Right lobe of liver (tissue), 6 donors: ENCODE measurements at regions not wholly inside any gene's neighbourhood (a gene's known extent, or its start where the extent isn't known, plus 50 kb on each side); places are given as distances from the start of the nearest gene placed in this dataset.

Source experiments
- ATAC-seq, 4 donors: fragments of 200-7000 bp; cut with Tn5 transposase; one replicate each; pipeline ENCODE4 v1.9.1; 2020; ENCODE audit warnings: mild to moderate bottlenecking in 4 of 4, moderate library complexity in 4 of 4
- DNase-seq, 3 donors: peaks; one replicate each; pipeline ENCODE4 v3.0.0-alpha.2; 2020
- H3K27ac ChIP-seq, 3 donors: fragments of 200-600 bp; one replicate each; pipeline ENCODE4 v1.8.0; 2022
- H3K27me3 ChIP-seq, 2 donors: fragments of 200-600 bp; one replicate each; pipeline ENCODE4 v1.8.0; 2022
- H3K36me3 ChIP-seq, 4 donors: fragments of 200-600 bp; sonication (generic) in 1 of 4; one replicate each; pipeline versions ENCODE4 v1.5.1 to v1.8.0; 2017 to 2022; ENCODE audit warnings: control low read depth in 1 of 4
- H3K4me1 ChIP-seq, 4 donors: fragments of 200-600 bp; sonication (generic) in 1 of 4; one replicate each; pipeline versions ENCODE4 v1.5.1 to v1.8.0; 2017 to 2022; ENCODE audit warnings: control low read depth in 1 of 4
- H3K4me3 ChIP-seq, 3 donors: fragments of 200-600 bp; one replicate each; pipeline ENCODE4 v1.8.0; 2022
- H3K9me3 ChIP-seq, 4 donors: fragments of 200-600 bp; sonication (generic) in 1 of 4; one replicate each; pipeline versions ENCODE4 v1.5.1 to v1.8.0; 2017 to 2022; ENCODE audit warnings: control low read depth in 1 of 4
- CTCF ChIP-seq, 4 donors: fragments of 200-600 bp in 3 of 4; fragments of 450-650 bp in 1 of 4; IDR thresholded peaks; one replicate each; pipeline versions ENCODE4 v1.5.1 to v1.8.0; 2016 to 2022; ENCODE audit warnings: antibody characterized with exemption in 4 of 4, mild to moderate bottlenecking in 2 of 4
- POLR2A ChIP-seq: fragments of 450-650 bp; IDR thresholded peaks from one replicate; pipeline ENCODE4 v1.6.1; 2017; ENCODE audit warnings: antibody characterized with exemption, mild to moderate bottlenecking
- WGBS: methylation state at CpG from one replicate; pipeline ENCODE4 v1.1.6; 2018; ENCODE audit warnings: low coverage, low lambda C conversion rate; ENCODE audit not compliant: insufficient coverage; ENCODE audit errors: missing lambda C conversion rate; 5-methylcytosine and 5-hydroxymethylcytosine counted together
- intact Hi-C, 2 donors: fragments of 100-400 bp; cut with DNase I; formaldehyde crosslinking; loops; one replicate each; pipeline versions ENCODE4 v1.11.2 to v1.14.1; 2022
- donor health status: DM: no; HTN: yes; CAD: no.
- donor health status: DM: no; HTN: no; CAD: no.
- donor health status: DM: no; HTN: no; CAD: no.
- donor health status: DM: no; HTN: yes; CAD: no.
- donor health status: DM: no; HTN: yes; CAD: no.

DNA sequence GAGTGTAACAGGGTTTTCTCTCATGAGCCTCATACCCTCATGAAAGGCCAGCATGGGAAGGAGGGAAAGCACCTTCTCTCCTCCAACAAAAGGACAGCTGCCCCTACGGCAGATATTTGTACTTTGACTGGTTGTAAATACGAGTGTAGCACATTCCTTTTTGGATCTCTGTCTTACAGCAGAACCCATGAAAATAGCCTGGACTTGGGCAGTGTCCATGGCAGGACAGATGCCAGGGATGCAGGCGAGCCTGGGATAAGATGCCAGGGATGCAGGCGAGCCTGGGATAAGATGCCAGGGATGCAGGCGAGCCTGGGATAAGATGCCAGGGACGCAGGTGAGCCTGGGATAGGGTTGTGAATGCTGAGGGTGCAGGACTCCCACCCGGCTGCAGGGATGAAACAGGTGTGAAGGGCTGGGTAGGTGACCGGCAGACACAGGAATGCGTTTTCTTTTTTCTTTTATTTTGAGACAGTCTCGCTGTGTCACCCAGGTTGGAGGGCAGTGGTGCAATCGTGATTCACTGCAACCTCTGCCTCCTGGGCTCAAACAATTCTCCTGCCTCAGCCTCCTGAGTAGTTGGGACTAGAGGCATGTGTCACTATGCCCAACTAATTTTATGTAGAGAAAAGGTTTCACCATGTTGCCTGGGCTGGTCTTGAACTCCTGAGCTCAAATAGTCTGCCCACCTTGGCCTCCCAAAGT, 120.0 kb downstream of the BEGAIN start:
- 74% methylated on average over 6 of the region's 11 CpGs for WGBS
- ATAC-seq (no peak), DNase-seq (no peak)
- TF ChIP-seq CTCF (IDR thresholded peaks at IDR 0.05): no peak
- TF ChIP-seq POLR2A: no peak
- Histone ChIP-seq H3K36me3 (no peaks in the 10 kb centered on the region), H3K4me1 (no peaks in the 10 kb centered on the region), H3K4me3 (no peak overlapping the region), H3K9me3 (no peaks in the 10 kb centered on the region), H3K27me3 (no peaks in the 10 kb centered on the region), H3K27ac (no peak overlapping the region)
- intact Hi-C loops: no loop called here

DNA sequence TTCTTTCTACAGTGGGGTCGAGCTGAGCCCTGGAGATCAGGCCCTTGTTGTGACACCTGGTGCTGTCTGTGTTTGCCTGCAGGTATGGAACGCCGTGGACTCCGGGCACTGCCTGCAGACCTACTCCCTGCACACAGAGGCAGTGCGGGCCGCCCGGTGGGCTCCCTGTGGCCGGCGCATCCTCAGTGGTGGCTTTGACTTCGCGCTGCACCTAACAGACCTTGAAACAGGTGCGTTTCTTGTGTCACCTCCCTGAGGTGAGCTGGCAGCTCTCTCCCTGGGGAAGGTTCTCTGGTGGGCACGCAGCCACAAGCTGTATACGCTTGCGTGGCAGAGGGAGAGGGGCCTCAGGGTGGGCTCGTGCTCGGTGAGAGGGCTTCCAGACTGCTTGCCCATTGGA, 119.3 kb downstream of the BEGAIN start:
- ATAC-seq (no peak), DNase-seq (no peak)
- intact Hi-C loops: no loop called here
- Histone ChIP-seq H3K4me1 (no peaks in the 10 kb centered on the region), H3K27me3 (no peaks in the 10 kb centered on the region), H3K9me3 (no peaks in the 10 kb centered on the region), H3K27ac (no peak overlapping the region), H3K36me3 (no peaks in the 10 kb centered on the region), H3K4me3 (no peak overlapping the region)
- 86% methylated on average over 6 of the region's 17 CpGs for WGBS
- no peak for TF ChIP-seq CTCF (IDR thresholded peaks at IDR 0.05)
- no peak for TF ChIP-seq POLR2A

DNA sequence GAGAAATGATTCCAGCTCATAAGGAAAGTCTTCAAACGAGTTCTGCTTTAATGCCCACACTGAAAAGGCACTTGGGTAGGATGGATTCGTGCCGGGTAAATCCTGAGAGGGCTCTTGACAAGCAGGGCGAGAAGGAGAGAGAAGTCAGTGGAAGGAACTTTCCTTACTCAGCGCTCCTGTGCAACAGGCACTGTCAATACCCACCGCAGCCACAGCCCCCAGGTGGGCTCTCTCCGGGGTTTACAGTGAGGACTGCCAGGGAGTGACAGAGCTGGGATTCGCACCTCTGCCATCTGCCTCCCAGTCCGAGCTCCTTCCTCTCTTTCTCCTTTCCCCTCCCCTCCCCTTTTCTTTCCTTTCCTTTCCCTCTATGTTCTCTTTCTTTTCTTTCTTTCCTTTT, 118.7 kb downstream of the BEGAIN start:
- H3K9me3 ChIP-seq: no peaks in the 10 kb centered on the region
- no peak for DNase-seq
- no peak for ATAC-seq
- H3K4me3 ChIP-seq: no peak overlapping the region
- H3K27me3 ChIP-seq: no peaks in the 10 kb centered on the region
- no peak overlapping the region for H3K27ac ChIP-seq
- intact Hi-C loops: no loop called here
- 79% methylated on average over 8 of the region's 9 CpGs for WGBS
- no peaks in the 10 kb centered on the region for H3K36me3 ChIP-seq
- H3K4me1 ChIP-seq: no peaks in the 10 kb centered on the region
- no peak for TF ChIP-seq CTCF (IDR thresholded peaks at IDR 0.05)
- no peak for TF ChIP-seq POLR2A

- ATAC-seq (no peak), DNase-seq (no peak)
- WGBS: 73% methylated on average over 2 of the region's 6 CpGs
- TF ChIP-seq CTCF (IDR thresholded peaks at IDR 0.05): no peak
- TF ChIP-seq POLR2A: no peak
- H3K4me3 ChIP-seq: no peak overlapping the region
- no peaks in the 10 kb centered on the region for H3K4me1 ChIP-seq
- intact Hi-C loops: no loop called here
- no peaks in the 10 kb centered on the region for H3K9me3 ChIP-seq
- no peaks in the 10 kb centered on the region for H3K36me3 ChIP-seq
- H3K27me3 ChIP-seq: no peaks in the 10 kb centered on the region
- no peak overlapping the region for H3K27ac ChIP-seq
Observed at GRCh38 chr14:100469632-100470522, 117.3 kb downstream of the BEGAIN start.
